H9 (cell line): ENCODE measurements at regions not wholly inside any gene's neighbourhood (a gene's known extent, or its start where the extent isn't known, plus 50 kb on each side); places are given as distances from the start of the nearest gene placed in this dataset.
A peak's percentile ranks its signal among the peaks of the same experiment; 100 is the strongest.

Experiments
- DNase-seq: peaks from one replicate; pipeline ENCODE4 v3.0.0-alpha.2; 2017
- H2AFZ ChIP-seq: one replicate; pipeline ENCODE4 v1.6.1; 2013; ENCODE audit warnings: mild to moderate bottlenecking, low read length, control low read depth, moderate library complexity
- H2AK5ac ChIP-seq: 2 replicates; pipeline ENCODE4 v1.6.1; 2013; ENCODE audit warnings: low read length, control low read depth, mixed read lengths; ENCODE audit not compliant: insufficient read length
- H2BK120ac ChIP-seq: one replicate; pipeline ENCODE4 v1.6.1; 2013; ENCODE audit warnings: low read depth, mild to moderate bottlenecking, low read length, control low read depth, inconsistent platforms; ENCODE audit not compliant: poor library complexity, severe bottlenecking
- H2BK12ac ChIP-seq: 2 replicates; pipeline ENCODE4 v1.6.1; 2013; ENCODE audit warnings: low read length, control low read depth, mixed read lengths, low read depth; ENCODE audit not compliant: insufficient read length
- H2BK15ac ChIP-seq: 2 replicates; pipeline ENCODE4 v1.6.1; 2013; ENCODE audit warnings: low read depth, low read length, control low read depth
- H2BK20ac ChIP-seq: one replicate; pipeline ENCODE4 v1.6.1; 2013; ENCODE audit warnings: low read depth, mild to moderate bottlenecking, low read length, control low read depth, inconsistent platforms; ENCODE audit not compliant: poor library complexity, severe bottlenecking
- H2BK5ac ChIP-seq: 2 replicates; pipeline ENCODE4 v1.6.1; 2013; ENCODE audit warnings: low read length, control low read depth, mixed read lengths; ENCODE audit not compliant: insufficient read length
- H3K14ac ChIP-seq: 2 replicates; pipeline ENCODE4 v1.6.1; 2013; ENCODE audit warnings: low read length, control low read depth; ENCODE audit not compliant: insufficient read depth
- H3K18ac ChIP-seq: 2 replicates; pipeline ENCODE4 v1.6.1; 2013; ENCODE audit warnings: low read depth, mild to moderate bottlenecking, mixed read lengths, low read length, control low read depth; ENCODE audit not compliant: insufficient read length
- H3K23ac ChIP-seq: 2 replicates; pipeline ENCODE4 v1.6.1; 2013; ENCODE audit warnings: low read length, control low read depth, mixed read lengths, low read depth; ENCODE audit not compliant: insufficient read length
- H3K23me2 ChIP-seq: 2 replicates; pipeline ENCODE4 v1.6.1; 2013; ENCODE audit warnings: low read depth, mild to moderate bottlenecking, mixed read lengths, low read length, control low read depth; ENCODE audit not compliant: insufficient read length, poor library complexity, severe bottlenecking
- H3K27ac ChIP-seq: 2 replicates; pipeline ENCODE4 v1.5.1; 2013; ENCODE audit warnings: low read length, control low read depth, mixed read lengths, low read depth; ENCODE audit not compliant: insufficient read length
- H3K27me3 ChIP-seq: 2 replicates; pipeline ENCODE4 v1.6.1; 2013; ENCODE audit warnings: low read length, control low read depth, inconsistent platforms; ENCODE audit not compliant: insufficient read depth
- H3K4ac ChIP-seq: 2 replicates; pipeline ENCODE4 v1.6.1; 2013; ENCODE audit warnings: low read depth, mild to moderate bottlenecking, control low read depth, inconsistent platforms, low read length, moderate library complexity
- H3K4me1 ChIP-seq: 2 replicates; pipeline ENCODE4 v1.6.1; 2013; ENCODE audit warnings: low read length, control low read depth, inconsistent platforms; ENCODE audit not compliant: insufficient read depth
- H3K4me2 ChIP-seq: 2 replicates; pipeline ENCODE4 v1.6.1; 2013; ENCODE audit warnings: low read length, control low read depth, mixed read lengths; ENCODE audit not compliant: insufficient read length, insufficient read depth
- H3K56ac ChIP-seq: 2 replicates; pipeline ENCODE4 v1.6.1; 2013; ENCODE audit warnings: low read depth, mild to moderate bottlenecking, mixed read lengths, low read length, control low read depth; ENCODE audit not compliant: insufficient read length
- H3K79me1 ChIP-seq: 2 replicates; pipeline ENCODE4 v1.6.1; 2013; ENCODE audit warnings: low read depth, mild to moderate bottlenecking, moderate library complexity, low read length, control low read depth, inconsistent platforms; ENCODE audit not compliant: insufficient read depth, poor library complexity, severe bottlenecking
- H3K79me2 ChIP-seq: 2 replicates; pipeline ENCODE4 v1.6.1; 2013; ENCODE audit warnings: low read length, control low read depth, inconsistent platforms; ENCODE audit not compliant: insufficient read depth
- H3K9ac ChIP-seq: 2 replicates; pipeline ENCODE4 v1.6.1; 2013; ENCODE audit warnings: low read length, control low read depth, mixed read lengths; ENCODE audit not compliant: insufficient read length; ENCODE audit errors: extremely low read depth
- H3K9me3 ChIP-seq: one replicate; pipeline ENCODE4 v1.6.1; 2013; ENCODE audit warnings: low read depth, low read length, inconsistent platforms; ENCODE audit not compliant: control insufficient read depth
- H3T11ph ChIP-seq: one replicate; pipeline ENCODE4 v1.6.1; 2013; ENCODE audit warnings: mild to moderate bottlenecking, low read length, control low read depth, inconsistent platforms
- H4K20me1 ChIP-seq: one replicate; pipeline ENCODE4 v1.6.1; 2013; ENCODE audit not compliant: control insufficient read depth, insufficient read length, insufficient read depth
- H4K5ac ChIP-seq: 2 replicates; pipeline ENCODE4 v1.6.1; 2013; ENCODE audit warnings: low read depth, mild to moderate bottlenecking, mixed read lengths, low read length, control low read depth; ENCODE audit not compliant: insufficient read length
- H4K8ac ChIP-seq: replicated peaks from 2 replicates; pipeline ENCODE4 v1.6.1; 2013; ENCODE audit warnings: low read length, control low read depth, mixed read lengths, low read depth; ENCODE audit not compliant: insufficient read length
- H4K91ac ChIP-seq: 2 replicates; pipeline ENCODE4 v1.6.1; 2013; ENCODE audit warnings: low read depth, mild to moderate bottlenecking, moderate library complexity, mixed read lengths, low read length, control low read depth; ENCODE audit not compliant: insufficient read length
- H3K27ac Mint-ChIP-seq, 3 experiments: 2 replicates in 2 of 3; 3 replicates in 1 of 3; pipeline ENCODE4 v1.8.0; 2020 to 2021; ENCODE audit warnings: mixed read lengths in 3 of 3, mild to moderate bottlenecking in 1 of 3, moderate library complexity in 1 of 3
- H3K27me3 Mint-ChIP-seq: 2 replicates; pipeline ENCODE4 v1.8.0; 2021; ENCODE audit warnings: low read depth, mild to moderate bottlenecking, moderate library complexity, mixed read lengths
- H3K36me3 Mint-ChIP-seq, 3 experiments: 2 replicates in 2 of 3; 3 replicates in 1 of 3; pipeline ENCODE4 v1.8.0; 2020 to 2021; ENCODE audit warnings: low read depth in 3 of 3, mixed read lengths in 3 of 3; ENCODE audit not compliant: insufficient read depth in 1 of 3
- H3K4me1 Mint-ChIP-seq, 2 experiments: 2 replicates each; pipeline ENCODE4 v1.8.0; 2020; ENCODE audit warnings: mixed read lengths in 2 of 2
- H3K4me3 Mint-ChIP-seq, 2 experiments: 2 replicates in 1 of 2; 3 replicates in 1 of 2; pipeline ENCODE4 v1.8.0; 2020 to 2021; ENCODE audit warnings: mild to moderate bottlenecking in 2 of 2, mixed read lengths in 2 of 2, moderate library complexity in 1 of 2
- H3K9me3 Mint-ChIP-seq, 2 experiments: 2 replicates in 1 of 2; 3 replicates in 1 of 2; pipeline ENCODE4 v1.8.0; 2020; ENCODE audit warnings: mild to moderate bottlenecking in 2 of 2, mixed read lengths in 2 of 2, moderate library complexity in 1 of 2
- WGBS: extraction: QIAGEN DNeasy Blood & Tissue Kit; methylation state at CpG from one replicate; pipeline ENCODE4 v1.1.7; 2013; ENCODE audit warnings: missing lambda C conversion rate, low lambda C conversion rate, mixed read lengths; ENCODE audit not compliant: insufficient read length; ENCODE audit errors: extremely low coverage; 5-methylcytosine and 5-hydroxymethylcytosine counted together
- TF ChIP-seq, protein P1 (sequence below): fragments of 200-600 bp; sonication (generic); conservative IDR thresholded peaks from 3 replicates; pipeline ENCODE4 v1.8.0; 2021; ENCODE audit warnings: antibody characterized with exemption, mild to moderate bottlenecking

DNA sequence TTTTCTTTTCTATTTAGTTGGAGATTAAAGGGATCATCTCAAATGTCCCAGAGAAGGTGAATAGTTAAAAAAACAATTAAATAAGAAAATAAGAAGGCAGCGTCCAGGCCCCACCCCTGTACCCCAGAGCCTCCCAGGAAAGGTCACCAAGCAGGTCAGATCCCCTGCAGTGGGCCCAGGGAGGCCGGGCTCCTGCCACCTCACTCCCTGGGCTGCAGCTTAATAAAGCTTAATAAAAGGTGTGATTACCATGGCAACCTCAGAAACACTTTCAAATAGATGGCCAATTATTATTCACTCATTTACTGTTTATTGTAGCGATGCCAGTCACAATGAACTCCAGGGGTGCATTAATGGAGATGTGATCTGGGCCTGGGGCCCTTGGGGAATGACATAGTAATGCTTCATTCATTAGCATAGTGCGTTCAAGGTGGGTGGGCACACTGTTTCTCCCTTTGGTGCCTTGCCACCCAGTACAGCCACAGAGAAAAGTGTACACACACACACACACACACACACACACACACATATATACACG is 386.2 kb downstream of the CADM1 start:
- TF ChIP-seq, protein P1, sequence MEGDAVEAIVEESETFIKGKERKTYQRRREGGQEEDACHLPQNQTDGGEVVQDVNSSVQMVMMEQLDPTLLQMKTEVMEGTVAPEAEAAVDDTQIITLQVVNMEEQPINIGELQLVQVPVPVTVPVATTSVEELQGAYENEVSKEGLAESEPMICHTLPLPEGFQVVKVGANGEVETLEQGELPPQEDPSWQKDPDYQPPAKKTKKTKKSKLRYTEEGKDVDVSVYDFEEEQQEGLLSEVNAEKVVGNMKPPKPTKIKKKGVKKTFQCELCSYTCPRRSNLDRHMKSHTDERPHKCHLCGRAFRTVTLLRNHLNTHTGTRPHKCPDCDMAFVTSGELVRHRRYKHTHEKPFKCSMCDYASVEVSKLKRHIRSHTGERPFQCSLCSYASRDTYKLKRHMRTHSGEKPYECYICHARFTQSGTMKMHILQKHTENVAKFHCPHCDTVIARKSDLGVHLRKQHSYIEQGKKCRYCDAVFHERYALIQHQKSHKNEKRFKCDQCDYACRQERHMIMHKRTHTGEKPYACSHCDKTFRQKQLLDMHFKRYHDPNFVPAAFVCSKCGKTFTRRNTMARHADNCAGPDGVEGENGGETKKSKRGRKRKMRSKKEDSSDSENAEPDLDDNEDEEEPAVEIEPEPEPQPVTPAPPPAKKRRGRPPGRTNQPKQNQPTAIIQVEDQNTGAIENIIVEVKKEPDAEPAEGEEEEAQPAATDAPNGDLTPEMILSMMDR: no peak
- no peak for DNase-seq
- Histone ChIP-seq H3K79me2 (no peaks in the 10 kb centered on the region), H2BK15ac (no peak overlapping the region), H3K23me2 (no peaks in the 10 kb centered on the region), H2BK120ac (no peak overlapping the region), H4K5ac (no peak overlapping the region), H2AK5ac (no peak overlapping the region), H3K27me3 (no peaks in the 10 kb centered on the region; the same call in 1 of the 2 replicates), H3K79me1 (no peaks in the 10 kb centered on the region), H4K91ac (no peak overlapping the region), H3K18ac (no peak overlapping the region), H3K23ac (no peak overlapping the region), H2BK5ac (no peak overlapping the region), H3K9me3 (no peaks in the 10 kb centered on the region), H3K9ac (no peak overlapping the region), H4K8ac (no peak overlapping the region), H3K4me1 (peaks cover 11% of the 10 kb centered on the region; the same call in 1 of the 2 replicates), H3K56ac (no peak overlapping the region), H2BK20ac (no peak overlapping the region), H3K4me2 (no peak overlapping the region), H4K20me1 (no peaks in the 10 kb centered on the region), H3K4ac (no peak overlapping the region), H3K27ac (no peak overlapping the region), H2AFZ (no peak overlapping the region), H3T11ph (no peak overlapping the region), H3K14ac (no peak overlapping the region), H2BK12ac (no peak overlapping the region)
- Mint-ChIP-seq H3K9me3 (no peaks in the 10 kb centered on the region; a peak in 2 of 5 replicates), H3K36me3 (no peaks in the 10 kb centered on the region), H3K27ac (peak overlapping the region in 2 of 3 experiments; percentile 55 to 79; a peak in 3 of 7 replicates), H3K27me3 (no peaks in the 10 kb centered on the region; the same call in none of the 2 replicates), H3K4me1 (peaks cover 30 to 41% of the 10 kb centered on the region in 2 experiments), H3K4me3 (no peak overlapping the region)
- no CpG with 5 or more reads among the region's 5 CpGs for WGBS
